ENCODE measurements at regions not wholly inside any gene's neighbourhood (a gene's known extent, or its start where the extent isn't known, plus 50 kb on each side); places are given as distances from the start of the nearest gene placed in this dataset.

- no peaks in the 10 kb centered on the region for H3K4me1 ChIP-seq (ENCODE audit: control insufficient read depth, insufficient read depth, low read length)
- BruUV-seq (replicated peaks) = no TSS peak
- CTCF ChIA-PET = no interaction called here
- POLR2A ChIA-PET = no interaction called here
- no peak overlapping the region for H3K4me3 ChIP-seq (ENCODE audit: low read depth in 2 of 2, low read length in 2 of 2)
- H3K36me3 ChIP-seq (ENCODE audit: control insufficient read depth, insufficient read depth, low read length) = no peaks in the 10 kb centered on the region
- no peaks in the 10 kb centered on the region for H3K9me3 ChIP-seq (ENCODE audit: control insufficient read depth, insufficient read depth, low read depth, low read length)
- H3K27ac ChIP-seq (ENCODE audit: low read length) = no peak overlapping the region
- no peaks in the 10 kb centered on the region for H3K27me3 ChIP-seq (ENCODE audit: control insufficient read depth, insufficient read depth, low read length)
- intact Hi-C loops (cut with micrococcal nuclease; ENCODE audit: unreplicated experiment) = no loop called here
- in situ Hi-C loops (cut with HindIII; ENCODE audit: low pct_unique_long_range_greater_than_20kb, low sequenced_read_pairs) = no loop called here
- TF ChIP-seq TCF7L2 (IDR thresholded peaks at IDR 0.05; ENCODE audit: low read depth, low read length) (no peak), CTCF (IDR thresholded peaks at IDR 0.05) (no peak)
- no peak for DNase-seq (ENCODE audit: low read depth, low spot score)
- no peak for ATAC-seq
These were observed 2139.6 kb upstream of the ACO1 start for GRCh38 chr9:30244877-30245276.

- intact Hi-C loops (cut with micrococcal nuclease; ENCODE audit: unreplicated experiment) (no loop called here), in situ Hi-C loops (cut with HindIII; ENCODE audit: low pct_unique_long_range_greater_than_20kb, low sequenced_read_pairs) (no loop called here)
- no peak for DNase-seq (ENCODE audit: low read depth, low spot score)
- Histone ChIP-seq H3K36me3 (ENCODE audit: control insufficient read depth, insufficient read depth, low read length) (no peaks in the 10 kb centered on the region), H3K4me1 (ENCODE audit: control insufficient read depth, insufficient read depth, low read length) (no peaks in the 10 kb centered on the region), H3K27me3 (ENCODE audit: control insufficient read depth, insufficient read depth, low read length) (no peaks in the 10 kb centered on the region), H3K9me3 (ENCODE audit: control insufficient read depth, insufficient read depth, low read depth, low read length) (peaks cover 6% of the 10 kb centered on the region; the same call in 1 of the 2 replicates), H3K4me3 (ENCODE audit: low read depth in 2 of 2, low read length in 2 of 2) (no peak overlapping the region), H3K27ac (ENCODE audit: low read length) (no peak overlapping the region)
- BruUV-seq (replicated peaks) = no TSS peak
- TF ChIP-seq REST (IDR thresholded peaks at IDR 0.05; ENCODE audit: insufficient read depth in 1 of 2, low read depth in 2 of 2, low read length in 1 of 2) (no peak), TCF7L2 (IDR thresholded peaks at IDR 0.05; ENCODE audit: low read depth, low read length) (no peak), CTCF (IDR thresholded peaks at IDR 0.05) (no peak), SIN3A (IDR thresholded peaks at IDR 0.05; ENCODE audit: borderline replicate concordance, insufficient read depth, low read depth, low read length) (no peak)
- ATAC-seq = no peak
- POLR2A ChIA-PET = no interaction called here
- CTCF ChIA-PET = no interaction called here
These were observed 2133.6 kb upstream of the ACO1 start for GRCh38 chr9:30250872-30251271.

GRCh38 chr9:30258094-30258493, 2126.3 kb upstream of the ACO1 start:
- Histone ChIP-seq H3K36me3 (ENCODE audit: control insufficient read depth, insufficient read depth, low read length) (no peaks in the 10 kb centered on the region), H3K4me3 (ENCODE audit: low read depth in 2 of 2, low read length in 2 of 2) (no peak overlapping the region), H3K4me1 (ENCODE audit: control insufficient read depth, insufficient read depth, low read length) (no peaks in the 10 kb centered on the region), H3K27ac (ENCODE audit: low read length) (no peak overlapping the region), H3K27me3 (ENCODE audit: control insufficient read depth, insufficient read depth, low read length) (no peaks in the 10 kb centered on the region), H3K9me3 (ENCODE audit: control insufficient read depth, insufficient read depth, low read depth, low read length) (no peaks in the 10 kb centered on the region)
- ChIA-PET CTCF (no interaction called here), POLR2A (no interaction called here)
- ATAC-seq (no peak), DNase-seq (ENCODE audit: low read depth, low spot score) (no peak)
- intact Hi-C loops (cut with micrococcal nuclease; ENCODE audit: unreplicated experiment) = no loop called here
- in situ Hi-C loops (cut with HindIII; ENCODE audit: low pct_unique_long_range_greater_than_20kb, low sequenced_read_pairs) = no loop called here
- no TSS peak for BruUV-seq (replicated peaks)
- TF ChIP-seq SIN3A (IDR thresholded peaks at IDR 0.05; ENCODE audit: borderline replicate concordance, insufficient read depth, low read depth, low read length) = no peak
- no peak for TF ChIP-seq POLR2AphosphoS5 (IDR thresholded peaks at IDR 0.05; ENCODE audit: low read depth, low read length)
- TF ChIP-seq TCF7L2 (IDR thresholded peaks at IDR 0.05; ENCODE audit: low read depth, low read length) = no peak
- TF ChIP-seq CTCF (IDR thresholded peaks at IDR 0.05) = no peak
- TF ChIP-seq REST (IDR thresholded peaks at IDR 0.05; ENCODE audit: insufficient read depth in 1 of 2, low read depth in 2 of 2, low read length in 1 of 2) = no peak
